GM23338 (cell line): ENCODE measurements at regions not wholly inside any gene's neighbourhood (a gene's known extent, or its start where the extent isn't known, plus 50 kb on each side); places are given as distances from the start of the nearest gene placed in this dataset.

Source experiments
- CREB1 ChIP-seq: fragments of 250-450 bp; sonication (Bioruptor Pico); IDR thresholded peaks from 2 replicates; pipeline ENCODE4 v1.5.0; 2020; ENCODE audit warnings: low read depth, mild to moderate bottlenecking, moderate library complexity
- CTCF ChIP-seq, 2 experiments: fragments of 200-600 bp in 1 of 2; sonication (generic) in 1 of 2; conservative IDR thresholded peaks; 2 replicates each; pipeline versions ENCODE4 v1.5.1 to v1.6.1; 2016 to 2017; ENCODE audit warnings: antibody characterized with exemption in 2 of 2, low read depth in 2 of 2, mild to moderate bottlenecking in 2 of 2, moderate library complexity in 1 of 2
- EZH2 ChIP-seq: fragments of 200-600 bp; sonication (generic); IDR thresholded peaks from one replicate; pipeline ENCODE4 v1.8.0; 2017; ENCODE audit warnings: antibody characterized with exemption, mild to moderate bottlenecking, low read depth; ENCODE audit not compliant: unreplicated experiment
- EZH2phosphoT487 ChIP-seq: fragments of 200-600 bp; sonication (generic); IDR thresholded peaks from one replicate; pipeline ENCODE4 v1.8.1; 2018; ENCODE audit warnings: antibody characterized with exemption; ENCODE audit not compliant: unreplicated experiment
- POLR2AphosphoS5 ChIP-seq: IDR thresholded peaks from 2 replicates; pipeline ENCODE4 v1.6.1; 2016; ENCODE audit warnings: antibody characterized with exemption, low read depth
- REST ChIP-seq: IDR thresholded peaks from one replicate; pipeline ENCODE4 v1.6.1; 2018; ENCODE audit warnings: antibody characterized with exemption; ENCODE audit not compliant: unreplicated experiment
- ZNF114 ChIP-seq: fragments of 250-450 bp; sonication (Bioruptor Pico); IDR thresholded peaks from 2 replicates; pipeline ENCODE4 v1.5.0; 2020; ENCODE audit warnings: mild to moderate bottlenecking, moderate library complexity
- ZNF331 ChIP-seq: fragments of 250-450 bp; sonication (Bioruptor Pico); IDR thresholded peaks from 2 replicates; pipeline ENCODE4 v1.5.0; 2020; ENCODE audit warnings: low read depth, mild to moderate bottlenecking, moderate library complexity

- no peak for TF ChIP-seq CTCF (conservative IDR thresholded peaks at IDR 0.05; ENCODE audit: low read depth in 2 of 2)
- TF ChIP-seq EZH2phosphoT487 = no peak
- no peak for TF ChIP-seq POLR2AphosphoS5
- TF ChIP-seq CREB1 = no peak
- TF ChIP-seq REST = no peak
- TF ChIP-seq ZNF331 (CRISPR knock-in tag) = no peak
- no peak for TF ChIP-seq ZNF114
- no peak for TF ChIP-seq EZH2
These were observed 85.1 kb downstream of the CT47B1 start for GRCh38 chrX:120790552-120790951.
